Astrocyte of the hippocampus (primary cell): ENCODE measurements at regions not wholly inside any gene's neighbourhood (a gene's known extent, or its start where the extent isn't known, plus 50 kb on each side); places are given as distances from the start of the nearest gene placed in this dataset.
"Not testable (repeated sequence)": the region's sequence is repeated elsewhere in the genome, so short reads cannot be mapped to it uniquely, and the experiment has no call there.

Experiments
- DNase-seq: peaks from one replicate; pipeline ENCODE4 v3.0.0; 2011; ENCODE audit warnings: low read depth, low spot score

- DNase-seq: no peak
These were observed 843.8 kb upstream of the LRRTM1 start for GRCh38 chr2:81148323-81148722.

- no peak for DNase-seq
These were observed 831.7 kb upstream of the LRRTM1 start for GRCh38 chr2:81136296-81136695.

GRCh38 chr2:81097361-81097760 lies 792.8 kb upstream of the LRRTM1 start:
- DNase-seq: no peak

GRCh38 chr2:81093031-81093430 lies 788.5 kb upstream of the LRRTM1 start:
- no peak for DNase-seq

- no peak for DNase-seq
These were observed 783.1 kb upstream of the LRRTM1 start for GRCh38 chr2:81087646-81088045.

DNA sequence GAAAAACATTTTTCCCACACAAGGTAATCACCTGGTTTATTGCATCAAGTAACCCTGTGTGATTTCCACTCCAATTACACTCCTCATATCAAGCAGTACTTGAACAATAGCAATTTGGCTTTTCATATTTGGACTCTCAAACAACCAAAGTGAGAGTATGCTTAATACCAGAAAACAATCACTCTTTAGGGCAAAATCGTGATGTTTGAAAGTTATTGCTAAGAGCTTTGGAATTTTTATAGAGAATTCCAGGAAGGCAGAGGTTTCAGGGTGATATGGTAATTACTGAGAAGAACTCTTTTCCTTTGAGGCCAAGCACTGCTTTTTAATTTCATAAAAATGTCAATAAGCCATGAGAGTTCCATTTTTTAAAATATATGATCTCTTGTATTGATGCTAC lies 779.5 kb upstream of the LRRTM1 start:
- DNase-seq: no peak

DNA sequence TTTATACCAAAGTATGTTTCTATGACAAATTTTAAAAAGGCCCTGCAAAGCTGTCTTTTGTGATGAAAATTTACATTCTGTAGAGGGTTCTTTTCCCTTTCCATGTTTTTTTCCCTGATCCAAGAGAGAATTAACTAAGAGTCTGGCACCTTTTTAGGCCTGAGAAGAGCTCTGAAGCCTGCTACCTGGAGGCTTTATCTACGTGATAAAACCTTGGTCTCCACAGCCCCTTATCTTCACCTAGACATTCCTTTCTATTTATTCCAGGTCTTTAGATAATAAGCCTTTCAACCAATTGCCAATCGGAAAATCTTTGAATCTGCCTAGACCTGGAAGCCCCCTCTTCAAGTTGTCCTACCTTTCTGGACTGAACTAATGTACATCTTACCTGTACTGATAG lies 774.1 kb upstream of the LRRTM1 start:
- no peak for DNase-seq

DNA sequence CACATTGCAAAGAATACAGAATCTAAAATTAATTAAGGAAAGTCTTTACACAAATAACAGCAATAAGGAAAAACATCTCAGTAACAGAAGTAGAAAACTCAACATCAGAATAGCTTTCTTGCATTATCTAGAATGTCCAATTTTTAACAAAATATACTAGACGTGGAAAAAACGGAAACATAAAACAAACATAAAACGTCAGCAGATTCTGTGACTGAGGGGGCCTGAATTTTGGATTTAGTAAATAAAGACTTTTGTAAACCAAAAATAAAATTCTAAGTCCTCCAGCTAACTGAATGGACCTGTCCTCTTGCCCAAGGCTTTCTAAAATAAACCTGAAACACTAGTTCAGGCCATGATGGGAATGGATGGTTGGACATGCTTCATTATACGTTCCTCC lies 773.5 kb upstream of the LRRTM1 start:
- no peak for DNase-seq

- no peak for DNase-seq
These were observed 772.8 kb upstream of the LRRTM1 start for GRCh38 chr2:81077396-81077795.

- DNase-seq: no peak
These were observed 768.9 kb upstream of the LRRTM1 start for GRCh38 chr2:81073412-81073811.

GRCh38 chr2:81068144-81068543 lies 763.6 kb upstream of the LRRTM1 start:
- no peak for DNase-seq

GRCh38 chr2:81061016-81061415 lies 756.5 kb upstream of the LRRTM1 start:
- DNase-seq: no peak

- DNase-seq: no peak
These were observed 746.1 kb upstream of the LRRTM1 start for GRCh38 chr2:81050580-81051095.

DNA sequence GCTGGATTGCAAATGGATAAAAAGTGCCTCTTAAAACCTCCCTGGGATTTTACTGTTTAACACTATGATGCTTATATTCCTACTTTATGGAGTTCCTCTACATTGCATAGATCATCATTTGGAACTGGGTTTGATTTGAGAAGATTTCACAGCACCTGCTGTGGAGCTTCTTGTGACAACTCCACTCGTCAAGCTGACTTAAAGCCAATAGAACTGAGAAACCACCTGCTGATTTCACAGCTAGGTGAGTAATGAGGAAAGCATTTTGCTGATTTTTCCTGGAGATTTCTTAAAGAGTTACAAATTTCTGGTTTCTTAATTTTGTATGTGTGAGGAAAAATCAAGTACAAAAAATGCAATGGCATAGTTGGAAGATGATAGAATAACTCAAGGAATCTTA lies 739.1 kb upstream of the LRRTM1 start:
- no peak for DNase-seq

GRCh38 chr2:81007104-81007503 lies 702.6 kb upstream of the LRRTM1 start:
- no peak for DNase-seq

- DNase-seq: no peak
These were observed 698.4 kb upstream of the LRRTM1 start for GRCh38 chr2:81002906-81003305.

DNA sequence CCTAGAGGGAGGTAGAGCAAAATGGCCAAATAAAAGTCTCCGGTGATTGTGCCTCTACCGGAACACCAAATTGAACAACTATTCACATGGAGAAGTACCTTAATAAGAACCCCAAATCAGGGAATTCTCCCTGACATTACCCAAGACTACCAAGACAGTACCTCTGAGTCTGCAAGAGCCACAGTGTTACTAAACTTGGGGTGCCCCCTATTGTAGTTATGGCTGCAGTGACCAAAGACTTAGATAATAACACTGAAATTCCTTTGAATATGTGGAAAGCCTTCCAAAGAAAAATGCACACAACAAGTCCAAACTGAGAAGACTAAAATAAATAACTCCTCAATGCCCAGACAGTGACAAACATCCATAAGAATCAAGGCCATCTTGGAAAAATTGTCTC lies 682.9 kb upstream of the LRRTM1 start:
- DNase-seq: no peak

- DNase-seq: no peak
These were observed 665.3 kb upstream of the LRRTM1 start for GRCh38 chr2:80969900-80970299.

GRCh38 chr2:80968450-80968849 lies 663.9 kb upstream of the LRRTM1 start:
- DNase-seq: no peak

- no peak for DNase-seq
These were observed 643.1 kb upstream of the LRRTM1 start for GRCh38 chr2:80947601-80948130.

- no peak for DNase-seq
These were observed 638.9 kb upstream of the LRRTM1 start for GRCh38 chr2:80943487-80943886.

GRCh38 chr2:80942766-80943165 lies 638.2 kb upstream of the LRRTM1 start:
- no peak for DNase-seq

- no peak for DNase-seq
These were observed 633.9 kb upstream of the LRRTM1 start for GRCh38 chr2:80938463-80938862.

- DNase-seq: not testable (repeated sequence)
These were observed 627.3 kb upstream of the LRRTM1 start for GRCh38 chr2:80931820-80932219.
